ENCODE measurements at regions not wholly inside any gene's neighbourhood (a gene's known extent, or its start where the extent isn't known, plus 50 kb on each side); places are given as distances from the start of the nearest gene placed in this dataset.

- TF ChIP-seq ZFX (IDR thresholded peaks at IDR 0.05) (no peak), CTCF (conservative IDR thresholded peaks at IDR 0.05) (no peak)
- no peak overlapping the region for H3K27ac ChIP-seq
Measured at GRCh38 chr11:130801333-130802122, 114.8 kb downstream of the SNX19 start.

- H3K27ac ChIP-seq, result no peak overlapping the region
Measured at GRCh38 chr11:130802567-130802966, 113.7 kb downstream of the SNX19 start.

GRCh38 chr11:130804306-130805076 lies 111.8 kb downstream of the SNX19 start:
- no peak for TF ChIP-seq CTCF (conservative IDR thresholded peaks at IDR 0.05)
- no peak for TF ChIP-seq ZFX (IDR thresholded peaks at IDR 0.05)

More at GRCh38 chr11:130802567-130802966, 113.7 kb downstream of the SNX19 start:
- TF ChIP-seq CTCF (conservative IDR thresholded peaks at IDR 0.05), result no peak
- no peak for TF ChIP-seq ZFX (IDR thresholded peaks at IDR 0.05)

GRCh38 chr11:130806746-130807145 lies 109.5 kb downstream of the SNX19 start:
- H3K27ac ChIP-seq, result no peak overlapping the region
- TF ChIP-seq ZFX (IDR thresholded peaks at IDR 0.05), result no peak
- TF ChIP-seq CTCF (conservative IDR thresholded peaks at IDR 0.05), result no peak

More at GRCh38 chr11:130804306-130805076, 111.8 kb downstream of the SNX19 start:
- no peak overlapping the region for H3K27ac ChIP-seq

GRCh38 chr11:130808541-130808940 lies 107.7 kb downstream of the SNX19 start:
- TF ChIP-seq CTCF (conservative IDR thresholded peaks at IDR 0.05) (no peak), ZFX (IDR thresholded peaks at IDR 0.05) (no peak)
- H3K27ac ChIP-seq, result no peak overlapping the region

- TF ChIP-seq CTCF (conservative IDR thresholded peaks at IDR 0.05), result no peak
- no peak for TF ChIP-seq ZFX (IDR thresholded peaks at IDR 0.05)
- no peak overlapping the region for H3K27ac ChIP-seq
Measured at GRCh38 chr11:130813196-130813595, 103.1 kb downstream of the SNX19 start.

GRCh38 chr11:130813638-130814037 lies 102.6 kb downstream of the SNX19 start:
- no peak overlapping the region for H3K27ac ChIP-seq

More at GRCh38 chr11:130813638-130814037, 102.6 kb downstream of the SNX19 start:
- no peak for TF ChIP-seq CTCF (conservative IDR thresholded peaks at IDR 0.05)
- TF ChIP-seq ZFX (IDR thresholded peaks at IDR 0.05), result no peak

Data from C4-2B (cell line).